HG03460 (cell line): ENCODE measurements at regions not wholly inside any gene's neighbourhood (a gene's known extent, or its start where the extent isn't known, plus 50 kb on each side); places are given as distances from the start of the nearest gene placed in this dataset.
A peak's percentile ranks its signal among the peaks of the same experiment; 100 is the strongest.

Experiments
- ATAC-seq: cut with Tn5 transposase; IDR thresholded peaks from one replicate; pipeline ENCODE4 v1.9.1; 2021; ENCODE audit not compliant: unreplicated experiment

DNA sequence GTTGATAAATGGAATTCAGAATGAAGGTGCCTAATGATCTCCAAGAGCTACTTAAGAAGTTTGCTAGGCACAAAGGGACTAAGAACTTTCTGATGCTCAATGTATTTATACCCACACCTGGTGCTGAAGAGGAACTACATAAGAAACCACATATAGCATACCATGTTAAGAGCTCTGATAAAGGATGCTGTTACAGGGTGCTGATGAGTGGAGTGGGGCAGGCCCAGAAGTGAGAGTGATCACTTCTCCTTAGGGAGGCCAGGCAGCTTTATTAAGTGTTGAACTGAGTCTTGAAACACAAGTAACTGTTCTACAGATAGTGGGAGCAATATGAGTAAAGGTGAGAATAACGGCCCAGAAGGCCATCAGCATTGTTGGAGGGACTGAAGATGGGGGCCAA is 68.3 kb upstream of the CHRDL1 start:
- ATAC-seq: no peak

DNA sequence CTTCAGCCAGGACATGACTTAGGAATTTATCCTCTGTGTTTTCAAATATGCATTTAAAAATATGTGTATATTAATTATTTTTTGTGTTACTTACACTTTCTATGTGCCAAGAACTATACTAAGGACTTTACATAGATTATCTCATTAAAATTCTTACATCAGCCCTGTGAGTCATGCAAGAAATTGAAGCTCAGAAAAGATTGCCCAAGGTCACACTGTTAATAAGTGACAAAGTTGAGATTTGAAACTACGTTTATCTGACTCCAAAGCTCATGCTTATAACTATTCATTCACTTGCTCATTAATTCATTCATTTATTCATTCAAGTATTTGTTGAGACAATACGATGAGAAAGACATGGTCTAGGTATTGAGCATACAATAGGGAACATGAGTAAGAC is 62.9 kb upstream of the CHRDL1 start:
- ATAC-seq: no peak

DNA sequence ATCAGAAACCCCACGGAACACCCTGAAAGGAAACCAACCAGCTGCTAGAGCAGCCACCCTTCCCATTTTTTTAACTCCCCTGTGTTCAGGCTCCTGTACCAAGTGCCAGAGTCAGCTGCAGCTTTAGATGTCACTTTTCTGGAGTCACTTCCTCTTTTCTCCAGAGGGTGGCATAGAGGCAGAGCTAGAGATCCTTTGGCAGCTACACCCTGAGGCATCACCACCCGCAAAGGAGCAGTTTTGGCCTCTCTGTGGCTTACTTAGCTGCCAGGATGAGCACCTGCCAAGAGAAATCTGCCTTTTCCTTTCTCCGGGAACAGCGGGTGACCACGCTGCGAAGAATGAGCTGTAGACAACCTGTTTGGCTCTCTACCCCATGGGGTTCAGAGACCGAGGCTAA is 58.0 kb upstream of the CHRDL1 start:
- no peak for ATAC-seq

DNA sequence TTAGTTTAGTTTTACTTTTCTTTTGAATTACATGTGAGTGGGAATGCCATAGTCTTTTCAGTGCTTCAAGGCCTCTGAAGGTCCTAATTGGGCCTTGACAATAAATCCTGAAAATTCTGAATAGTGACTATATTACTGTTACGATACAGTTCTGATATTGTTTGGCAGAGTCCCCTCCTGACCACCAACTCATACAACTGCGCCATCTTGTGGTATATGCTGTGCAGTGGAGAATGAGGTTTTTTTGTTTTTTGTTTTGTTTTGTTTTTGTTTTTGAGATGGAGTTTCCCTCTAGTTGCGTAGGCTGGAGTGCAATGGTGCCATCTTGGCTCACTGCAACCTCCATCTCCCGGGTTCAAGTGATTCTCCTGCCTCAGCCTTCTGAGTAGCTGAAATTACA is 56.6 kb upstream of the CHRDL1 start:
- no peak for ATAC-seq

DNA sequence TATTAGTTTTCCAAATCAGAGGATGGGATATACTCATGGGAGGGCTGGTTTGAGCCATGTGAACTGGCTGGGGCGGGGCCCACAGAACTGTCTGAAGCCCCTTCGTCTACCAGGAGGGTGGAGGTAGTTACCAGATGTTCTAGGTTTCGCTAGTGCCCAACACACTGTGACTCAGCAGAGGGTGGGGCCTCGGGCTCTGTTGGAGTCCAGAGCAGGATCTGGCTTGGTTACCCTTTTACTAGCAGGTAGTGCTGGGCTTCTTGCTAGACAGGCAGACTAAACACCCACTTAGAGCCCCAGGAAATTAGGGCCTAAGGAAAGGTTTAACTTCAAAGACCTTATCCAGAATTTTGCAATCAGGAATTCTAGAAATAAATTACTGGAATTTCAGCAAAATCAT is 56.2 kb upstream of the CHRDL1 start:
- ATAC-seq: no peak

DNA sequence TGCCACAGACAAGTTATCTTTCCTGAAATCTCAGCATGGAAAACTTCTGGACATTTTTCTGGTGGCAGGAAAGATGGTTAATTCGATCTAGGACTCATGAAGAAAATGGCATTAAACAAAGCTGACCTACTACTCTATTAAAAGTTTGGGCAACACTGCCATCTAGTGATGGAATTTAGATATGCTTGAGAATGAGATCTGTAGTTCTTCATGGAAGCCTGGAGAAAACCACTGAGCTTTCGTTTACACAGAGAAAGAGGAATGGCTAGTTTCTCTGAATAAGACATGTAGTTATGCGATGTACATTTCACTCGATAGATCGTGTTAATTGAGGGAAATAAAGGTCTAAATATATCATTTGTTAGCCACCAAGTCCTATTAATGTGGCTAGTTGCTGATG is 51.7 kb upstream of the CHRDL1 start:
- peak; percentile 55 for ATAC-seq

DNA sequence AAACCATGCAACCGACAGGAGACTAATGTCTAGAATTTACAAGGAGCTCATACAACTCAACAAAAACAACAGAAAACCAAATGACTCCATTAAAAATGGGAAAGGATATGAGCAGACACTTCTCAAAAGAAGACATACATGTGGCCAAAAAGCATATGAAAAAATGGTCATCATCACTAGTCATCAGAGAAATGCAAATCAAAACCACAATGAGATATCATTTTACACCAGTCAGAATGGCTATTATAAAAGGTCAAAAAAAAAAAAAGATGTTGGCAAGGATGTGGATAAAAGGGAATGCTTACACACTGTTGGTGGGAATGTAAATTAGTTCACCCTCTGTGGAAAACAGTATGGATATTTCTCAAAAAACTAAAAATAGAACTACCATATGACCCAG is 50.5 kb upstream of the CHRDL1 start:
- no peak for ATAC-seq
